GM19452 (cell line): ENCODE measurements at regions not wholly inside any gene's neighbourhood (a gene's known extent, or its start where the extent isn't known, plus 50 kb on each side); places are given as distances from the start of the nearest gene placed in this dataset.
A peak's percentile ranks its signal among the peaks of the same experiment; 100 is the strongest.

ENCODE experiments used
- ATAC-seq: cut with Tn5 transposase; IDR thresholded peaks from one replicate; pipeline ENCODE4 v1.9.1; 2021; ENCODE audit not compliant: unreplicated experiment

DNA sequence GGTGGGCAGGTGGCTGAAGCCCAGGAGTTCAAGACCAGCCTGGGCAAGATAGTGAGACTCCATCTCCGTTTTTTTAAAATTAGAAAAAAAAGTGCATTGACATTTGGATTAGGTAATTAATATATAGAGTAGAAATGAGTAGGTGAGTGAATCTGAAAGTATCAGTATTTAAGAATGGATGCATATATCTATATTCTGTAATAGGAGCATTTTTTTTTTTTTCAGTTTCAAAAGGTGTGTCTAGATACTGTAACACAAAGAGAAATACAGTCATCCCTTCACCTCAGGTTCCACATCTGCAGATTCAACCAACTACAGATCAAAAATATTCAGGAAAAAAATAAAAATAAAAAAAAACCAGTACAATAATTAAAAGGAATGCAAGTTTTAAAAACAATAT lies 50.8 kb downstream of the RBM27 start:
- no peak for ATAC-seq

DNA sequence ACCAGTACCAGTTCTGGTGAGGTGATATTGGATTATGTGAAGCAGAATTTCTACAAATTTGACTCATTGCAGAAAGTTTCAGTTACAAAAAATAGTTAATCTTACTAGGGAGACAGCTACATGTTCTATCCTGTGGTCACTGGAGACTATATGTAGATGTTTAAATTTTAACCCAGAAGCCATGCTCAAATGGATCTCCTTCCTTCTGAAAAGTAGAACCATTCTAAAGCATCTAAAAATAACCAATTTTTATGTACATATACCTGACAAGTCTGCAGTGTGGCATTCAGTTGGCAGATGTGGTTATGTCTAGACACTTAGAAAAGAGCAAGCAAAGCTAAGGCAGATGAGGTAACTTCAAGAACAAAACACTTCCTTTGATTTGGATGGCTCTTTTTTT lies 65.5 kb upstream of the POU4F3 start:
- ATAC-seq = peak; percentile 85

DNA sequence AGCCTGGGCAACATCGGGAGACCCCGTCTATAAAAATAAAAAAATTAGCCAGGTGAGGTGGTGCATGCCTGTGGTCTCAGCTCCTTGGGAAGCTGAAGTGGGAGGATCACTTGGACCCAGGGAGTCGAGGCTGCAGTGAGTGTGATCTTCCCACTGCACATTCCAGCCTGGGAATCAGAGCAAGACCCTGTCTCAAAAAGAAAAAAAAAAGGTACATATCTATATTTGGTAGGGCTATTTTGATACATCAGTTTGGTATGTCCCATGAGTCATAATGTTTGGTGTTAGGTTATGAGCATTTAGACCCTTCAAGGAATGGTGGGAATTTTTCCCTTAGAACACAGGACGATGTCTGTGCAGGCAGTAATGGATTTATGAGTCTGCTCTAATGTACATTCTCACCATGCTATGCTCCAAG lies 55.3 kb upstream of the POU4F3 start:
- ATAC-seq = no peak

DNA sequence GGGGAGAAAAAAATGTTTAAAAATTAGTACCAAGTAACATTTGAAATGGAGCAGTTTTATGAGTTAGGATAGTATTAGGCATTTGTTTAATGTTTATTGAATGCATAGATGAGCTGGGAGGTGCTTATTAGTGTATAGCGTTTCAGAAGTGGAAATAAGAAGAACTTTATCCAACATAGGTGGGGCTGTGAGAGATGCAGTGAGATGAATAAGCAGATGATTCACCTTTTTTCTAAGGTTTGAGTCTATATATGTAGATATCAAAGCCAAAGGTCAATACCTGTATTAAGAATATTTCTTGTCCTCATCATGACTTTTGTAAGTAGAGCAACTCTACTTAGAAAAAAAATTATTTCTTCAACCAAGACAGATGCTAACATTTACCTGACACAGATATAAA lies 54.6 kb upstream of the POU4F3 start:
- ATAC-seq = no peak
